ENCODE measurements at regions not wholly inside any gene's neighbourhood (a gene's known extent, or its start where the extent isn't known, plus 50 kb on each side); places are given as distances from the start of the nearest gene placed in this dataset.

DNA sequence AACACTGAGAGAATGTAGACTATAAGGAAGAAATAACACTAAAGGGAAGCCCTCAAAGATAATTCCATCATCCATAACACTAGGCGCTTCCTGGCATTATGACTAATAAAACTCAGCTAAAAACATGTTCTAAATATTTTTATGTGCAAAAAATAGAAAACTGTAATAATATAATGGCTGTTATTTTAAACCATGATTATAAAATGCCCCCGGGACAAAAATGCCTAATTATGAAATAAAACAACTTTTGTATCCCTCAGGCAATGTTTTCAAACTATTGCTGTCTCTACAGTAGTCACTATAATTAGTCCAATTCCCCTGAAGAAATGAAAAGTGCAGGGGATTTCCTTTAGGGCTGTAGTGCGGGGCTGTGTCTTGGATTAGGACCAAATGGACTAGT is 242.4 kb downstream of the RNF144B start:
- no peaks in the 10 kb centered on the region for H3K36me3 ChIP-seq (ENCODE audit: control insufficient read depth, insufficient read depth, low read length)
- no peaks in the 10 kb centered on the region for H3K79me2 ChIP-seq (ENCODE audit: control insufficient read depth, insufficient read depth, low read length)
- H3K27ac ChIP-seq (ENCODE audit: extremely low read depth, low read depth, low read length) = no peak overlapping the region
- intact Hi-C loops (cut with micrococcal nuclease) = no loop called here
- H4K20me1 ChIP-seq (replicated peaks; ENCODE audit: control insufficient read depth, insufficient read depth, low read length) = no peaks in the 10 kb centered on the region
- H3K4me3 ChIP-seq = no peak overlapping the region
- H3K9me1 ChIP-seq (ENCODE audit: control insufficient read depth, insufficient read depth, low read length) = no peaks in the 10 kb centered on the region
- DNase-seq (ENCODE audit: extremely low read depth in 1 of 4, low spot score in 3 of 4) (no peak), FAIRE-seq (no peak), ATAC-seq (no peak)
- no peak overlapping the region for H3K9ac ChIP-seq (ENCODE audit: insufficient read depth in 1 of 2, low read depth in 2 of 2, low read length in 2 of 2)
- ChIA-PET CTCF (ENCODE audit: low intra/inter-chr PET ratio) (no interaction called here), POLR2A (no interaction called here)
- no peak overlapping the region for H3K4me2 ChIP-seq (ENCODE audit: insufficient read depth, low read length)
- H3K27me3 ChIP-seq (ENCODE audit: control insufficient read depth in 2 of 2, insufficient read depth in 2 of 2, low read length in 2 of 2) = no peaks in the 10 kb centered on the region
- no peaks in the 10 kb centered on the region for H3K9me3 ChIP-seq (replicated peaks; ENCODE audit: control insufficient read depth, insufficient read depth, low read depth, low read length)
- in situ Hi-C loops (cut with MboI) = no loop called here
- no peaks in the 10 kb centered on the region for H3K4me1 ChIP-seq (replicated peaks in 1 of 2; ENCODE audit: control insufficient read depth in 2 of 2, insufficient read depth in 2 of 2, low read length in 2 of 2)
- WGBS (ENCODE audit: insufficient coverage, low coverage, missing lambda C conversion rate) = 1% methylated on average over 3 of the region's 3 CpGs
- H2AFZ ChIP-seq (ENCODE audit: low read depth, low read length) = no peak overlapping the region
- no TSS peak for BruUV-seq (replicated peaks)
- TF ChIP-seq BCOR (IDR thresholded peaks at IDR 0.05) = no peak
- no peak for TF ChIP-seq KLF16 (IDR thresholded peaks at IDR 0.05)
- no peak for TF ChIP-seq KDM1A (IDR thresholded peaks at IDR 0.05)
- no peak for TF ChIP-seq ETV1 (tag; conservative IDR thresholded peaks at IDR 0.05; ENCODE audit: low read depth)
- TF ChIP-seq HOMEZ (CRISPR knock-in tag; IDR thresholded peaks at IDR 0.05) = no peak
- TF ChIP-seq, protein P1, sequence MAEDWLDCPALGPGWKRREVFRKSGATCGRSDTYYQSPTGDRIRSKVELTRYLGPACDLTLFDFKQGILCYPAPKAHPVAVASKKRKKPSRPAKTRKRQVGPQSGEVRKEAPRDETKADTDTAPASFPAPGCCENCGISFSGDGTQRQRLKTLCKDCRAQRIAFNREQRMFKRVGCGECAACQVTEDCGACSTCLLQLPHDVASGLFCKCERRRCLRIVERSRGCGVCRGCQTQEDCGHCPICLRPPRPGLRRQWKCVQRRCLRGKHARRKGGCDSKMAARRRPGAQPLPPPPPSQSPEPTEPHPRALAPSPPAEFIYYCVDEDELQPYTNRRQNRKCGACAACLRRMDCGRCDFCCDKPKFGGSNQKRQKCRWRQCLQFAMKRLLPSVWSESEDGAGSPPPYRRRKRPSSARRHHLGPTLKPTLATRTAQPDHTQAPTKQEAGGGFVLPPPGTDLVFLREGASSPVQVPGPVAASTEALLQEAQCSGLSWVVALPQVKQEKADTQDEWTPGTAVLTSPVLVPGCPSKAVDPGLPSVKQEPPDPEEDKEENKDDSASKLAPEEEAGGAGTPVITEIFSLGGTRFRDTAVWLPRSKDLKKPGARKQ (CRISPR knock-in tag; IDR thresholded peaks at IDR 0.05) = no peak
- TF ChIP-seq TARDBP (IDR thresholded peaks at IDR 0.05) = no peak
- TF ChIP-seq, protein P2, sequence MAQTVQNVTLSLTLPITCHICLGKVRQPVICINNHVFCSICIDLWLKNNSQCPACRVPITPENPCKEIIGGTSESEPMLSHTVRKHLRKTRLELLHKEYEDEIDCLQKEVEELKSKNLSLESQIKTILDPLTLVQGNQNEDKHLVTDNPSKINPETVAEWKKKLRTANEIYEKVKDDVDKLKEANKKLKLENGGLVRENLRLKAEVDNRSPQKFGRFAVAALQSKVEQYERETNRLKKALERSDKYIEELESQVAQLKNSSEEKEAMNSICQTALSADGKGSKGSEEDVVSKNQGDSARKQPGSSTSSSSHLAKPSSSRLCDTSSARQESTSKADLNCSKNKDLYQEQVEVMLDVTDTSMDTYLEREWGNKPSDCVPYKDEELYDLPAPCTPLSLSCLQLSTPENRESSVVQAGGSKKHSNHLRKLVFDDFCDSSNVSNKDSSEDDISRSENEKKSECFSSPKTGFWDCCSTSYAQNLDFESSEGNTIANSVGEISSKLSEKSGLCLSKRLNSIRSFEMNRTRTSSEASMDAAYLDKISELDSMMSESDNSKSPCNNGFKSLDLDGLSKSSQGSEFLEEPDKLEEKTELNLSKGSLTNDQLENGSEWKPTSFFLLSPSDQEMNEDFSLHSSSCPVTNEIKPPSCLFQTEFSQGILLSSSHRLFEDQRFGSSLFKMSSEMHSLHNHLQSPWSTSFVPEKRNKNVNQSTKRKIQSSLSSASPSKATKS (CRISPR knock-in tag; IDR thresholded peaks at IDR 0.05) = no peak
- TF ChIP-seq, protein P3, sequence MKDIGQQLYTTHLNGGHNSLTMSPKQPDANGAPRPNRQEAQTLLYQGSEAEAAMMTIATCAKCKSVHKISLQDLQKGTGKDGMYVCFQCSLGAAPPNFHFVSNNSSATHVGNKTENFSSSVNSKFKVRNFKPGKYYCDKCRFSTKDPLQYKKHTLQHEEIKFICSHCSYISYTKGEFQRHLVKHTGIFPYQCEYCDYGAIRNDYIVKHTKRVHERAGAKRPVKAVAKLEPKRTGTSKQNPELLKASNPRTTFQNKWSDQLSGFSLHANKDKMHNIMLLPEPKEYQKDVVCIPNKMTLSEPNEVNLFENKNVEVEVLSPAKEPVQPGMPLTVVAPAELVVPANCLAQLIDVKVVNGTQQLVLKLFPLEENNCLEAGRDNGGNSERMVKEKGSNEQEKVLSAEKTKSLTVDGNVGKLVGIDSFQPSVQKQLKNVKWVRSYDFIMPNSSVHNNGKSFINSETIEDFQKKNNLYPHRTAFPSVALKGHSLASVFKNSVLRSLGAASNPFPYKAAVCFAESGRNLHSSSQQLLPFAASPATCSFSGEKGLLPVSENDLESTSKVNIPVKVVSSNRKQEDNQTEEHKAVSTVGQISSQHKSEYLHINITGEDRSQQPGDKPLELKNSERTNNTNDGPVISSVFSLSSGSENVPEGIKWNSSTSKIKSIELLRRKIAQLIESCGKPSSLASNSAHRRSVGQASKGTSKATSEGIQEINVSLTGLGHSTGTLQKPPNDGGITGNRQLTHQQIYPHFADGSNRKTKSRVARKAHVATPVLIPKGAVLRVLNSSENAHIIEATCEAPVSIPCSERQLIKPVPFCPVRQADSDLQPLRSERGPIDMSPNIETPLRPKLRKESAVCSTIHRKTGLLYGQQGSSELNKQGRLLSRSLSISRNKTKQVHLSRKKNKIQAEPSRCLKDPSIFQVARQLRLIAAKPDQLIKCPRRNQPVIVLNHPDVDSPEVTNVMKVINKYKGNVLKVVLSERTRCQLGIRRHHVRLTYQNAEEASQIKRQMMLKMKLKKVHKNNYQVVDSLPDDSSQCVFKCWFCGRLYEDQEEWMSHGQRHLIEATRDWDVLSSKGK (CRISPR knock-in tag; IDR thresholded peaks at IDR 0.05) = no peak
- no peak for TF ChIP-seq ZBTB7A (IDR thresholded peaks at IDR 0.05; ENCODE audit: borderline replicate concordance, control insufficient read depth, low read depth, low read length)
- TF ChIP-seq ZBTB43 (CRISPR knock-in tag; IDR thresholded peaks at IDR 0.05) = no peak
- no peak for TF ChIP-seq HCFC1 (IDR thresholded peaks at IDR 0.05; ENCODE audit: low read depth, low read length)
- TF ChIP-seq LEF1 (IDR thresholded peaks at IDR 0.05) = no peak
- no peak for TF ChIP-seq TAF15 (IDR thresholded peaks at IDR 0.05; ENCODE audit: low read depth, low read length)
